Thyroid gland (tissue), 4 donors: ENCODE measurements at regions not wholly inside any gene's neighbourhood (a gene's known extent, or its start where the extent isn't known, plus 50 kb on each side); places are given as distances from the start of the nearest gene placed in this dataset.

Source experiments
- CTCF ChIP-seq, 6 experiments: fragments of 200-600 bp in 3 of 6; fragments of 450-650 bp in 3 of 6; sonication (generic) in 3 of 6; IDR thresholded peaks; one replicate each; pipeline ENCODE4 v1.5.1; 2016 to 2019; ENCODE audit warnings: antibody characterized with exemption in 6 of 6, mild to moderate bottlenecking in 2 of 6, inconsistent platforms in 1 of 6, moderate library complexity in 1 of 6
- POLR2A ChIP-seq, 2 donors: fragments of 450-650 bp; IDR thresholded peaks; one replicate each; pipeline ENCODE4 v1.6.1; 2017; ENCODE audit warnings: antibody characterized with exemption in 2 of 2, mild to moderate bottlenecking in 2 of 2, moderate library complexity in 1 of 2

DNA sequence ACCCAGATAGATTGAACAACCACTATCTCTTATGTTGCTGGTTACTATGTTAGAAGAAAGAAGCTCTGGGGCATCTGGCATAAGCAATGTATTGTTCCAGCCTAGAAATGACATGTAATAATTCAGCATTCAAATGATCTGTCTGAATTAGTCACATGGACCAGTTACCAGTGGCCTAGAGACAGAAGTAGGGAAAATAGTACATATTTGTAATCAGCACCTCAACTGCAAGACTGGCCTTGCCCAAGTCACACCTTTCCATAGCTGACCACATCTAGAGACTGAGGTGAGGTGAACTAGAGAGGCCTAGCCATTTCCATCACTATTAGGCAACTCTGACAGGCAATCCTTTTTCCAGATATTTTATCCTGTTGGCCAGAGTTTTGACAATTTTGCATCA lies 315.6 kb upstream of the KCND2 start:
- TF ChIP-seq CTCF (IDR thresholded peaks at IDR 0.05): no peak
- no peak for TF ChIP-seq POLR2A (IDR thresholded peaks at IDR 0.05)
